ENCODE measurements at regions not wholly inside any gene's neighbourhood (a gene's known extent, or its start where the extent isn't known, plus 50 kb on each side); places are given as distances from the start of the nearest gene placed in this dataset.
"Not testable (repeated sequence)": the region's sequence is repeated elsewhere in the genome, so short reads cannot be mapped to it uniquely, and the experiment has no call there.

DNA sequence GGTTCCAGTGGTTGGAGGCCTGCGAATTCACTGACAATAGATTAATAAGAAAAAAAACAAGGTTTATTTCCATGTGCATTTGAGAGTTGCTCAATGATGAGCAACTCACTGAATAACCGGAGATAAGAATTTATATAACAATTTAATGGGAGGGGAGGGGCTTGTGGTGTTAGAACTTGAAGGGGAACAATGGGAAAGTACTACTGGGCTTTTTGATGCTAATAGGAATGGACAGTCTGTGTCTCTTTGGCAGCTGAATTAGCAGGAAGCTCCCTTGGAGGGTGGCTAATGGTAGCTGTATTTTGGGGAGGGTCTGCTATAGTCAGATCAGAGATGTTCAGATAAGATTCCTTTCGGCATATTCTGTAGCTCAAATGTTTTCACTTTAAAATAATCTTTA lies 62.4 kb upstream of the GMDS start:
- no peaks in the 10 kb centered on the region for H3K4me1 ChIP-seq
- H3K9me3 ChIP-seq = no peaks in the 10 kb centered on the region
- DNase-seq = no peak
- H3K4me3 ChIP-seq (ENCODE audit: low read depth, low read length) = no peak overlapping the region
- no peaks in the 10 kb centered on the region for H3K36me3 ChIP-seq
- H3K27me3 ChIP-seq = no peaks in the 10 kb centered on the region
- TF ChIP-seq, protein P1, sequence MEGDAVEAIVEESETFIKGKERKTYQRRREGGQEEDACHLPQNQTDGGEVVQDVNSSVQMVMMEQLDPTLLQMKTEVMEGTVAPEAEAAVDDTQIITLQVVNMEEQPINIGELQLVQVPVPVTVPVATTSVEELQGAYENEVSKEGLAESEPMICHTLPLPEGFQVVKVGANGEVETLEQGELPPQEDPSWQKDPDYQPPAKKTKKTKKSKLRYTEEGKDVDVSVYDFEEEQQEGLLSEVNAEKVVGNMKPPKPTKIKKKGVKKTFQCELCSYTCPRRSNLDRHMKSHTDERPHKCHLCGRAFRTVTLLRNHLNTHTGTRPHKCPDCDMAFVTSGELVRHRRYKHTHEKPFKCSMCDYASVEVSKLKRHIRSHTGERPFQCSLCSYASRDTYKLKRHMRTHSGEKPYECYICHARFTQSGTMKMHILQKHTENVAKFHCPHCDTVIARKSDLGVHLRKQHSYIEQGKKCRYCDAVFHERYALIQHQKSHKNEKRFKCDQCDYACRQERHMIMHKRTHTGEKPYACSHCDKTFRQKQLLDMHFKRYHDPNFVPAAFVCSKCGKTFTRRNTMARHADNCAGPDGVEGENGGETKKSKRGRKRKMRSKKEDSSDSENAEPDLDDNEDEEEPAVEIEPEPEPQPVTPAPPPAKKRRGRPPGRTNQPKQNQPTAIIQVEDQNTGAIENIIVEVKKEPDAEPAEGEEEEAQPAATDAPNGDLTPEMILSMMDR (IDR thresholded peaks at IDR 0.05; ENCODE audit: low read depth, low read length) = no peak

DNA sequence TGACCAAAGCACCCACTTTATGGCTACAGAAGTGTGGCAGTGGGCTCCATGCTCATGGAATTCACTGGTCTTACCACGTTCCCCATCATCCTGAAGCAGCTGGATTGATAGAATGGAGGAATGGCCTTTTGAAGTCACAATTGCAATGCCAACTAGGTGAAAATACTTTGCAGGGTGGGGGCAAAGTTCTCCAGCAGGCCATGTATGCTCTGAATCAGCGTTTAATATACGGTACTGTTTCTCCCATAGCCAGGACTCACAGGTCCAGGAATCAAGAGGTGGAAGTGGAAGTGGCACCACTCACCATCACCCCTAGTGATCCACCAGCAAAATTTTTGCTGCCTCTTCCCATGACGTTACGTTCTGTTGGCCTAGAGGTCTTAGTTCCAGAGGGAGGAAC lies 60.5 kb upstream of the GMDS start:
- H3K9me3 ChIP-seq = no peaks in the 10 kb centered on the region
- H3K27me3 ChIP-seq = no peaks in the 10 kb centered on the region
- no peak overlapping the region for H3K4me3 ChIP-seq (ENCODE audit: low read depth, low read length)
- H3K36me3 ChIP-seq = no peaks in the 10 kb centered on the region
- TF ChIP-seq, protein P1 (IDR thresholded peaks at IDR 0.05; ENCODE audit: low read depth, low read length) = no peak
- no peak for DNase-seq
- H3K4me1 ChIP-seq = no peaks in the 10 kb centered on the region

DNA sequence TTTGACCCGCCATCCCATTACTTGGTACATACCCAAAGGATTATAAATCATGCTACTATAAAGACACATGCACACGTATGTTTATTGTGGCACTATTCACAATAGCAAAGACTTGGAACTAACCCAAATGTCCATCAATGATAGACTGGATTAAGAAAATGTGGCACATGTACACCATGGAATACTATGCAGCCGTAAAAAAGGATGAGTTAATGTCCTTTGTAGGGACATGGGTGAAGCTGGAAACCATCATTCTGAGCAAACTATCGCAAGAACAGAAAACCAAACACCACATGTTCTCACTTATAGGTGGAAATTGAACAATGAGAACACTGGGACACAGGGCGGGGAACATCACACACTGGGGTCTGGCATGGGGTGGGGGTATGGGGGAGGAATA lies 57.1 kb upstream of the GMDS start:
- not testable (repeated sequence) for H3K4me1 ChIP-seq; H3K36me3 ChIP-seq; DNase-seq; H3K27me3 ChIP-seq; H3K9me3 ChIP-seq; H3K4me3 ChIP-seq (ENCODE audit: low read depth, low read length)

DNA sequence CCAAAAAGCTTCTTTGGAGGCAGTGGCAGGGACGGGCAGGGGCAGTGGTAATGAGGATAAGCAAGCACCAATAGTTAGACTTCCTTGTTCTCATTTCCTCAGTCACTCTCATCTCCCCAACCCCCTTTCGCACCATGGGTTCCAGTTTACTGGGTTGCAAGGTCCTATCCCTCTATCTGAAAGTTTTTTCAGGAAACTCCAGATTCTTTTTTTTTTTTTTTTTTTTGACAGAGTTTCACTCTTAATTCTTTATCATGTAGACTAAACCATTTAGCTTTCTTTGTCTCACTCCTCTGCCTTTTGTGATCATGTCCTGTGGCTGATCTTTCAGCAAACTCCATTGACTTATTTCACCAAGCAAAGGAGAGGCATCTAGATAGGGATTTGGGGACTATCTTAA lies 51.4 kb upstream of the GMDS start:
- no peak for DNase-seq
- TF ChIP-seq, protein P1 (IDR thresholded peaks at IDR 0.05; ENCODE audit: low read depth, low read length) = no peak
- H3K27me3 ChIP-seq = no peaks in the 10 kb centered on the region
- no peaks in the 10 kb centered on the region for H3K9me3 ChIP-seq
- no peak overlapping the region for H3K4me3 ChIP-seq (ENCODE audit: low read depth, low read length)
- H3K36me3 ChIP-seq = no peaks in the 10 kb centered on the region
- no peaks in the 10 kb centered on the region for H3K4me1 ChIP-seq
